CD4-positive, alpha-beta T cell (primary cell): ENCODE measurements at regions not wholly inside any gene's neighbourhood (a gene's known extent, or its start where the extent isn't known, plus 50 kb on each side); places are given as distances from the start of the nearest gene placed in this dataset.

Experiments used
- ATAC-seq: fragments of 200-7000 bp; cut with Tn5 transposase; one replicate; pipeline ENCODE4 v1.10.0; 2022; ENCODE audit warnings: mild to moderate bottlenecking; ENCODE audit not compliant: poor library complexity
- CTCF ChIA-PET: fragments of 350-600 bp; sonication (Branson Sonifier 250); formaldehyde crosslinking; loops from one replicate; lab custom pipeline; 2021; ENCODE audit warnings: antibody characterized with exemption, inconsistent platforms; lab: Charles Lee
- POLR2A ChIA-PET: fragments of 350-600 bp; sonication (Branson Sonifier 250); formaldehyde crosslinking; loops from one replicate; lab custom pipeline; 2021; ENCODE audit warnings: antibody characterized with exemption, inconsistent platforms; lab: Charles Lee
- DNase-seq, 14 experiments: peaks; one replicate each; pipeline ENCODE4 v3.0.0-alpha.2; 2013 to 2020; ENCODE audit warnings: mixed read lengths in 2 of 14
- H3K27ac ChIP-seq, 2 donors: one replicate each; pipeline versions ENCODE4 v1.5.1 to v1.7.0; 2013; ENCODE audit warnings: low read length in 2 of 2, low read depth in 1 of 2, mild to moderate bottlenecking in 1 of 2
- H3K27me3 ChIP-seq, 2 experiments: 1 replicate in 1 of 2; 2 replicates in 1 of 2; pipeline versions ENCODE4 v1.6.1 to v1.7.0; 2013; ENCODE audit warnings: low read length in 2 of 2, control low read depth in 1 of 2, mild to moderate bottlenecking in 1 of 2, moderate library complexity in 1 of 2; ENCODE audit not compliant: insufficient read depth in 2 of 2, control insufficient read depth in 1 of 2
- H3K36me3 ChIP-seq: one replicate; pipeline ENCODE4 v1.6.1; 2013; ENCODE audit warnings: low read length, control low read depth; ENCODE audit not compliant: insufficient read depth
- H3K4me1 ChIP-seq: one replicate; pipeline ENCODE4 v1.6.1; 2013; ENCODE audit warnings: low read length, control low read depth; ENCODE audit not compliant: insufficient read depth
- H3K4me3 ChIP-seq: one replicate; pipeline ENCODE4 v1.5.1; 2013; ENCODE audit warnings: mild to moderate bottlenecking, low read length, moderate library complexity
- H3K9me3 ChIP-seq, 2 experiments: 1 replicate in 1 of 2; 2 replicates in 1 of 2; pipeline versions ENCODE4 v1.6.1 to v1.7.0; 2013; ENCODE audit warnings: low read length in 2 of 2, mild to moderate bottlenecking in 2 of 2, control low read depth in 1 of 2, moderate library complexity in 1 of 2; ENCODE audit not compliant: control insufficient read depth in 1 of 2, insufficient read depth in 1 of 2
- H3K27ac Mint-ChIP-seq: one replicate; pipeline ENCODE4 v1.8.0; 2020; ENCODE audit warnings: mixed read lengths
- H3K27me3 Mint-ChIP-seq: one replicate; pipeline ENCODE4 v1.8.0; 2021; ENCODE audit warnings: mixed read lengths
- H3K36me3 Mint-ChIP-seq: one replicate; pipeline ENCODE4 v1.8.0; 2021; ENCODE audit warnings: low read depth, mixed read lengths
- H3K4me1 Mint-ChIP-seq: one replicate; pipeline ENCODE4 v1.8.0; 2021; ENCODE audit warnings: low read depth, mixed read lengths
- H3K4me3 Mint-ChIP-seq: one replicate; pipeline ENCODE4 v1.8.0; 2020; ENCODE audit warnings: mild to moderate bottlenecking, mixed read lengths
- H3K9me3 Mint-ChIP-seq: one replicate; pipeline ENCODE4 v1.8.0; 2020; ENCODE audit warnings: mixed read lengths
- CTCF ChIP-seq: fragments of 200-600 bp; IDR thresholded peaks from one replicate; pipeline ENCODE4 v1.8.0; 2022; ENCODE audit warnings: antibody characterized with exemption, mild to moderate bottlenecking
- intact Hi-C, 2 experiments: fragments of 100-400 bp; cut with DNase I in 1 of 2; cut with micrococcal nuclease in 1 of 2; formaldehyde crosslinking; loops; one replicate each; pipeline versions ENCODE4 v1.15.1 to v1.9.0; 2023 to 2025; cut with DNase I, micrococcal nuclease

DNA sequence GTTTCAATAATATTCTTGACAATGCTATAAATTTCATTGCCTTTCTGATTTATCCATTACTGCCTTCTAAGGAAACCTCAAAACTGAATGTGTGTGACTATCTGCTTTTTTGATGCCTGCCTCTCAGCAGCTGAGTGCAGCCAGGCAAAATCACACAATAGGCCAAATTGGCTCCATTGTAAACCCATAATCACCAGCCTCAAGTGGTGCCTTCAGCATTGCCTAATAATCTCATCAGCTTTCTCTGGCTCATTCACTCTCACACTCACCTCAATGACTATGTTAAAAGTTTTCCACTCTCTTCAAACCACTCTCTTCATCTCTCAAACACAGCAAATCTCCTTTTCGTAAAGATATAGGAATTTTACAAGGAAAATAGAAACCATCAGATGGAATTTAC is 182.5 kb upstream of the COL1A2 start:
- no peak for TF ChIP-seq CTCF
- no peak for ATAC-seq
- Histone ChIP-seq H3K4me3 (no peak overlapping the region), H3K27me3 (no peaks in the 10 kb centered on the region), H3K27ac (no peak overlapping the region), H3K4me1 (no peaks in the 10 kb centered on the region), H3K36me3 (no peaks in the 10 kb centered on the region), H3K9me3 (no peaks in the 10 kb centered on the region)
- H3K27me3 Mint-ChIP-seq: no peaks in the 10 kb centered on the region
- no peak overlapping the region for H3K27ac Mint-ChIP-seq
- ChIA-PET CTCF (no interaction called here), POLR2A (interaction anchor here (1.0 kb wide), 1 partner anchor 89 kb away, joined by 3 read pairs; no protein-coding TSS in a partner anchor)
- H3K9me3 Mint-ChIP-seq: no peaks in the 10 kb centered on the region
- no peaks in the 10 kb centered on the region for H3K36me3 Mint-ChIP-seq
- no peak for DNase-seq
- intact Hi-C loops: no loop called here
- no peak overlapping the region for H3K4me3 Mint-ChIP-seq
- no peaks in the 10 kb centered on the region for H3K4me1 Mint-ChIP-seq

DNA sequence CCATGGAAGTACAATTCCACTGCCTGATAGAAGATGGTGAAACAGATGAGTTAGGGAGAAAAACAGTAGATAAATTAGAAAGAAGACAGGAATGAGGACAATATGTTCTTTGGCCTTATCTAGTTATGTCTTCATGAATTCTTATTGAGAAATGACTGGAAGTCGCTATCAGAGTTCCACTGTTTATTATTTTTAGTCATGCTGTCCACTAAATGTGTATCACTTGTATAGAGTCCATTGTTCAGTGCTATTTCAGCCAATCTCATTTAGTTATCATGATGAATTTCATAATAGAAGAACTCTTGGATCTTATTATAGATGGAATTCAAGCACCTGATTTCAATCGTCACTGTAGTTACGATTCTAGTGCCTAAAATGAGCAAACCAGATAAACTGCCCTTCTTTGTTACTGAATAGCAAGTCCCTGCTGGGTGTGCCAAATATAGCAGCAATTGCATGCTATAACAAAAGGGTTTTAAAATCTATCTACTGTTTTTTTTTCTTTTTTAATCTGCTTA is 177.7 kb upstream of the COL1A2 start:
- Histone ChIP-seq H3K36me3 (no peaks in the 10 kb centered on the region), H3K27me3 (no peaks in the 10 kb centered on the region), H3K9me3 (no peaks in the 10 kb centered on the region), H3K4me3 (no peak overlapping the region), H3K4me1 (no peaks in the 10 kb centered on the region), H3K27ac (no peak overlapping the region)
- DNase-seq (no peak), ATAC-seq (no peak)
- CTCF ChIA-PET: no interaction called here
- no peaks in the 10 kb centered on the region for H3K36me3 Mint-ChIP-seq
- peaks cover 5% of the 10 kb centered on the region for H3K9me3 Mint-ChIP-seq
- H3K4me1 Mint-ChIP-seq: no peaks in the 10 kb centered on the region
- TF ChIP-seq CTCF: no peak
- H3K27me3 Mint-ChIP-seq: no peaks in the 10 kb centered on the region
- no peak overlapping the region for H3K4me3 Mint-ChIP-seq
- POLR2A ChIA-PET: no interaction called here
- no peak overlapping the region for H3K27ac Mint-ChIP-seq
- intact Hi-C loops: no loop called here

DNA sequence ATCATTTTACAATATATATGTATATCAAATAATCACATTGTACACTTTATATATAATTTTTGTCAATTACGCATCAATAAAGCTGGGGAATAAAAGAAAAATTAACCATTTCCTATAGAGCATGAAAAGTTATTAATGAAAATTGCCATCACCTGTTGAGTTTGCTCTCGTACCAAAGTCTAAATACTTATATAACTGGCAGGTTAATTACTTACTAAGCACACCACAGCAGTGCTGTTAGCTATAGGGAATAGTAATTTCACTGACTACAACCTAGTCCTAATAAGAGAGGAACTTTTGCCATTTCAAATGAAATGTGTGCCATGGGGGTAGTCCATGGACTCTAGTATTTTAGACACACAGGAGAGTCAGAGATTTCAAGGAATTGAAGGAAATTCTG is 176.9 kb upstream of the COL1A2 start:
- Histone ChIP-seq H3K4me3 (no peak overlapping the region), H3K36me3 (no peaks in the 10 kb centered on the region), H3K27ac (no peak overlapping the region), H3K9me3 (no peaks in the 10 kb centered on the region), H3K27me3 (no peaks in the 10 kb centered on the region), H3K4me1 (no peaks in the 10 kb centered on the region)
- intact Hi-C loops: no loop called here
- no peak for DNase-seq
- TF ChIP-seq CTCF: no peak
- Mint-ChIP-seq H3K36me3 (no peaks in the 10 kb centered on the region), H3K4me3 (no peak overlapping the region), H3K27ac (no peak overlapping the region), H3K4me1 (no peaks in the 10 kb centered on the region), H3K9me3 (peaks cover 5% of the 10 kb centered on the region), H3K27me3 (no peaks in the 10 kb centered on the region)
- POLR2A ChIA-PET: no interaction called here
- no peak for ATAC-seq
- CTCF ChIA-PET: no interaction called here
